HL-60 (cell line): ENCODE measurements at regions not wholly inside any gene's neighbourhood (a gene's known extent, or its start where the extent isn't known, plus 50 kb on each side); places are given as distances from the start of the nearest gene placed in this dataset.

Experiments used
- DNase-seq, 2 experiments: peaks; one replicate each; pipeline ENCODE4 v3.0.0-alpha.2; 2010 to 2020; ENCODE audit warnings: low read depth in 1 of 2, low spot score in 1 of 2
- H3K27ac ChIP-seq: fragments of 250-450 bp; sonication (Bioruptor Pico); replicated peaks from 2 replicates; pipeline ENCODE4 v1.5.1; 2020; ENCODE audit warnings: mild to moderate bottlenecking, moderate library complexity
- H3K27me3 ChIP-seq: fragments of 250-450 bp; sonication (Bioruptor Pico); 2 replicates; pipeline ENCODE4 v1.5.1; 2021; ENCODE audit warnings: mild to moderate bottlenecking, moderate library complexity; ENCODE audit not compliant: insufficient read depth, poor library complexity, severe bottlenecking
- H3K4me3 ChIP-seq: replicated peaks from 2 replicates; pipeline ENCODE4 v1.5.1; 2011; ENCODE audit warnings: mild to moderate bottlenecking, control low read depth, low read length; ENCODE audit not compliant: insufficient read depth
- CTCF ChIP-seq: IDR thresholded peaks from one replicate; pipeline ENCODE4 v1.5.1; 2011; ENCODE audit warnings: low read length, control low read depth, inconsistent platforms; ENCODE audit not compliant: insufficient read depth
- GABPA ChIP-seq: IDR thresholded peaks from 2 replicates; pipeline ENCODE4 v1.6.1; 2012; ENCODE audit warnings: low read depth
- POLR2AphosphoS5 ChIP-seq: IDR thresholded peaks from 2 replicates; pipeline ENCODE4 v1.6.1; 2012; ENCODE audit warnings: low read depth
- REST ChIP-seq: IDR thresholded peaks from 2 replicates; pipeline ENCODE4 v1.6.1; 2012; ENCODE audit warnings: low read depth; ENCODE audit not compliant: insufficient replicate concordance
- SPI1 ChIP-seq: IDR thresholded peaks from 2 replicates; pipeline ENCODE4 v1.6.1; 2012; ENCODE audit warnings: low read depth, mild to moderate bottlenecking, borderline replicate concordance

DNA sequence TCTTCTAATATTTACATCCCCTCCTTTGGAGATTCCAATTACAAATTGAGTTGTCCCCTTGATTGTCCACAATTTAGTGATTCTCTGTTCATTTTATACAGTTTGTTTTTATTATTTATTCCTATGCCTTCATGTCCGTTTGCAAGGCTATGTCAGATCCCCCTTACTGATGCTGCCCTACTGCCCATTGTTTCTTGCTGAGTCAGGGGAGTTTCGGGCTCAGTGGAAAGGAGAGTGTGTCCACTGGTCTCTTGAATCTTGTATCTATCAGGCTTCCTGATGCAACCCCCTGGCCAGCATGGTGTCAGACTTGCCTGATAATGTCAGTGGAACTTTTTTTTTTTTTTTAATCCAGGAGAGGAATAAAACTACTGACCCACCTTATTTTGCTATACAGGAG is 384.4 kb downstream of the CDC14C start:
- Histone ChIP-seq H3K27me3 (no peaks in the 10 kb centered on the region), H3K4me3 (no peak overlapping the region), H3K27ac (no peak overlapping the region)
- TF ChIP-seq REST (no peak), SPI1 (no peak), CTCF (no peak), GABPA (no peak), POLR2AphosphoS5 (no peak)
- DNase-seq: no peak

- H3K27ac ChIP-seq: no peak overlapping the region
- no peak for DNase-seq
- TF ChIP-seq GABPA: no peak
- TF ChIP-seq SPI1: no peak
- no peak for TF ChIP-seq POLR2AphosphoS5
- TF ChIP-seq REST: no peak
- no peak for TF ChIP-seq CTCF
- no peak overlapping the region for H3K4me3 ChIP-seq
- H3K27me3 ChIP-seq: no peaks in the 10 kb centered on the region
Observed at GRCh38 chr7:49320083-49320482, 395.7 kb downstream of the CDC14C start.

GRCh38 chr7:49321843-49322242 is 397.5 kb downstream of the CDC14C start:
- no peak for TF ChIP-seq REST
- no peak for TF ChIP-seq SPI1
- TF ChIP-seq CTCF: no peak
- TF ChIP-seq GABPA: no peak
- no peak for TF ChIP-seq POLR2AphosphoS5
- H3K27me3 ChIP-seq: no peaks in the 10 kb centered on the region
- H3K4me3 ChIP-seq: no peak overlapping the region
- no peak for DNase-seq
- H3K27ac ChIP-seq: no peak overlapping the region
